Non-pigmented ciliary epithelial cell (primary cell): ENCODE measurements at regions not wholly inside any gene's neighbourhood (a gene's known extent, or its start where the extent isn't known, plus 50 kb on each side); places are given as distances from the start of the nearest gene placed in this dataset.
"Not testable (repeated sequence)": the region's sequence is repeated elsewhere in the genome, so short reads cannot be mapped to it uniquely, and the experiment has no call there.

Experiments used
- DNase-seq: peaks from one replicate; pipeline ENCODE4 v3.0.0-alpha.2; 2010; ENCODE audit warnings: low read depth

DNA sequence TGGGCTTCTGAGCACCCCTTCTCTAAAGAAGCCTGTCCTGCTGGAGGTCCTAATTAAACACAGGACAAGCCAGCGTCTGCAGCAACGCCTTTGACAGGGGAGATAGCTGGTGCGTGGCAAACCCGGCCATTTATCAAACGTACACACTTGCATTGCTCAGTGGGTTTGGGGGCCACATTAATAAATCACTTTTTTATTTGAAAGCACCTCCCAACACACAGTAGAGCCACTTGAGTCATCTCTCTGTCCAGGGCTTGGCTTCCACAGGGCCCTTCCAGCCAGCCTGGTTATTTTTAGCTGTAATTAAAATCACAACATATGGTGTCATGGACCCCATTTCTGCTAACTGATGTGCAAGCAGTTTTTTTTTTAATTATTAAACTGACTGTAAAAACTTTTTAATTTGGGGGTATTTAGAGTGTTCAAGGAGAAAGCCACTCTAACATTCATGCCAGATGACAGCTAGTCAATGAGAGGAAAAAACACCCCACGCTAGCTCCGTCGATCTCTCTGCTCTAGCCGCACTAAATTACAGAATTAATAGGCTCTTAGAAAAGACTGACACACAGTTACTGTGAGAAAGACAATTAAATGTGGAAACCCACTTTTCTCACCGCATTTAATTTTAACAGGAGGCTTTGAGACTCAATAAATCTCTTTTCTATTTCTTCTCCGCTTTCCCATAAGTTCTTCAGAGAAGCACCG lies 201.0 kb upstream of the WSCD1 start:
- DNase-seq: no peak

DNA sequence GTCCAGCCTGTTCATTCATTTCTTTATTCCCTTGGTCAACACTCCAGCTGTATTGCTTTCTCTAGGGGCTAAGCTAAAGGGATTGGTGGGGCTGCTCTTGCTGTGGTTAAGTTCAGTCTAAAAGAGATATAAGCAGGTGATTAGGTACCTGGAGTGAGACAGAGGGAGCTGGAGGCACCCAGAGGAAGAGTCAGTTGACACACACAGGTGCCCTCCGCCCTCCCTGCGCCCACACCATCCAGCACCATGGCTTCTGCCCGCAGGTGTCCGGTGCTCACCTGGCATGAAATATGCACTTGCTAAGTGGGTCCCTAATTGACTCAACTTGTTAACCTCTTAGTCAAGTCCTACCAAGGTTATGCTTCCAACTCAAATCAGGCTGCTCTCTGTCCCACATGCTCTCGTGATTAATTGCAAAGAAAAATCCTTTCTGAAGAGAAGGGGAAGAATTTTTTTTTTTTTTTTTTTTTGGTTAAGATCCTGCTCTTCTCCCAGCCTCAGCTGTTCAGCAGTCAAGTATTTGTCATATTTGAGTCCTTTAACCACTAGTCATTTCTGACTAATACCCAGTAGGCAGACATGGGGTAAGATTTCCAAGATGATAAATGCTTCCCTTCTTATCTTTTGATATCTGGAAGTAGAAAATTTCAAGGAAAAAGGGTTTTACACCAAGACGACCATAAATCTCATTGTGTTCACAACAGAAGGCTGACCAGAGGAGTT lies 199.8 kb upstream of the WSCD1 start:
- DNase-seq: no peak

DNA sequence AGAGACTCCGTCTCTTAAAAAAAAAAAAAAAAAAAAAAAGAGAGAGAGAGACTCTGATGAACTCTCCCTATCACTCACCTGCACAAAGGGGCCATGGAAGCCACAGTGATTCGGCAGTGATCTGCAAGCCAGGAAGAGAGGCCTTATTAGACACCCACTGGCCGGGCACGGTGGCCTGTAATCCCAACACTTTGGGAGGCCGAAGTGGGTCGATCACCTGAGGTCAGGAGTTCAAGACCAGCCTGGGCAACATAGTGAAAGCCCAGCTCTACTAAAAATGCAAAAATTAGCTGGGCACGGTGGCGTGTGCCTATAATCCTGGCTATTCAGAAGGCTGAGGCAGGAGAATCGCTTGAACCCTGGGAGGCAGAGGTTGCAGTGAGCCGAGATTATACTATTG lies 198.5 kb upstream of the WSCD1 start:
- DNase-seq: no peak

- no peak for DNase-seq
These were observed 197.3 kb upstream of the WSCD1 start for GRCh38 chr17:5872831-5873230.

DNA sequence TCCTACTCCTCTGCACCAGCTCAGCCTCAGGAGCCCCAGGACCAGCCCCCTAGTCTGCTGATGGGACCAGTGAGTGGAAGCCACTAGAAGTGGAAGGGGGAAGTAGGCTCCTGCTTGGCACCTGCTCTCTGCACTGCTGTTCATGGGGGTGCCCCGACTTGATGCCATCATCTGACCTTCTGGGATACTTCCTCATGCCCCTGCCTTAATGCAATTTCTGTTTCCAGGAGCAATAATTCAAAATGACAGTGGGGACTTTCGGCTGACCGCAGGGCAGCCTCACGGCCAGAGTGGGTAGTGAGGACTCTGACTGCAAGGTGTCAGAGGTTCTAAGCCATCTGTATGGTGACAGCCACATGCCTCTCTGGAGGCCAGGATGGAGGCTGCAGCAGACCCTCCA lies 196.4 kb upstream of the WSCD1 start:
- no peak for DNase-seq

GRCh38 chr17:5874486-5874885 lies 195.7 kb upstream of the WSCD1 start:
- no peak for DNase-seq

DNA sequence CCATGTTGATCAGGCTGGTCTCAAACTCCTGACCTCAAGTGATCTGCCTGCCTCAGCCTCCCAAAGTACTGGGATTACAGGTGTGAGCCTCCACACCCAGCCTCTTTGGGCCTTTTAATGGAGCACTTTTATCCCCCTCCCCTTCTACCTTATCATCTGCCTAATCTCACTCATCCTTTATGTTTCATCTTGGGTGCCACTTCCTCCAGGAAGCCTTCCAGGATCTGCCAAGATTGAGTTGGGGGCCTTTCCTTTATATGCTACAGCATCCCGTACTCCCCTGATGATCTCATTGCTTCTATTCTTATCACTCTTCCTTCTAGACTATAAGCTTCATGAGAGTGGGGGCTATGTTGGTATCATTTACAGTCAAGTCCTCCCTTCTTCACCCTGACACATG lies 192.8 kb upstream of the WSCD1 start:
- DNase-seq: no peak

- no peak for DNase-seq
These were observed 192.2 kb upstream of the WSCD1 start for GRCh38 chr17:5877948-5878347.

GRCh38 chr17:5881849-5882248 lies 188.3 kb upstream of the WSCD1 start:
- DNase-seq: no peak

DNA sequence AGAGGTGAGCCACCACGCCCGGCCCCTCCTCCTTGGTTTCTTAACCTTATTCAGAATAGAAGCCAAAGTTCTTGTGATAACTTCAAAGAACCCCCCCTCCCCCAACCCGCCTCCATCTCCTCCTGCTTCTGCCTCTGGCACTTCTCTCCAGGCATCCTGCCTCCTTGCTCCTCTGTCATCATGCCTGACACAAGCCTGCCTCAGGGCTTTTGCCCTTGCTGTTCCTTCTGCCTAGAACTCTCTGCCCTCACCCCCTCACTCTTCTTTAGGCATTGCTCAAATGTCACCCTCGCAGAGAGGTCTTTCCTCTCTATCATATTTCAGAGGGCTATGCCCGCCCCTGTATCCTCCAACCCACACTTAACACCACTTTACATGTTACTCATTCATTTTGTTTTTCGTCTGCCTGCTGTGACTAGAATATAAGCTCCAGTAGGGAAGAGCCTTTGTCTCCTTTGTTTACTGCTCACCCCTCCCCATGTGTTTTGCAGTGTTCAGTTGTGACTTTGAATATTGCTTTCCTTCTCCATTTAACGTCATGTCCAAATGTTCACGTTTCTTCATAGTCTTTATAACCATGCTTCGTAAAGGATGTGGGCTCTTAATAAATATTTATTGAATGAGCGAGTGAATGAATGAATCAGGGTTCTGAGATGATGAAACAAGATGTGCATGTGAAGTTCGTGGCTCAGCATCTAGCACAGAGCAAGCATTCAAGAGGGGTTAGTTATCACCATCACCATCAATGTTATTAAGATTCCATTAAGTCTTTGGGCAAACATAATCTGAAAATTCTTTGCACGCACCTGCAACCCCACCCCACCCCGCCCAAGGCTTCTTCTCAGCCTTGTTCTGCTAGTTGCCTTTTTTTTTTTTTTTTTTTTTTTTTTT lies 186.2 kb upstream of the WSCD1 start:
- DNase-seq: no peak

DNA sequence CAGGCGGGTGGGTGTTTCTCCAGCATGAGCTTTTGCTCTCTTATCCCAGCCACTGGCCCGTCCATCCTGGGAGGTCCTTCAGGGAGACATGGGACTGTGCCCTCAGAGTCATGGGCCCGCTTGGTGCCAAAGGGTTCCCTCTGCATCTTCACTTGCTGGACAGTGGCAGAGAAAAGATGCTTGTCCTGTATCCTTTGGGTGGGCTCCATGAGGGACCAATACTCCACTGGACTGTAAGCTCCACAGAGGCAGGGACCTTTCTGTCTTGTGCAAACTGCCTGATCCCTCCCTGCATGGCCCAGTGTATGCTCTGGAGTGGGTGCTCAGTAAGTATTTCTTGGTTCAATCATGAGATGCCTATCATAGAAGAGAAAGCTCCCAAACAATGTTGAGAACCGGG lies 184.8 kb upstream of the WSCD1 start:
- no peak for DNase-seq

DNA sequence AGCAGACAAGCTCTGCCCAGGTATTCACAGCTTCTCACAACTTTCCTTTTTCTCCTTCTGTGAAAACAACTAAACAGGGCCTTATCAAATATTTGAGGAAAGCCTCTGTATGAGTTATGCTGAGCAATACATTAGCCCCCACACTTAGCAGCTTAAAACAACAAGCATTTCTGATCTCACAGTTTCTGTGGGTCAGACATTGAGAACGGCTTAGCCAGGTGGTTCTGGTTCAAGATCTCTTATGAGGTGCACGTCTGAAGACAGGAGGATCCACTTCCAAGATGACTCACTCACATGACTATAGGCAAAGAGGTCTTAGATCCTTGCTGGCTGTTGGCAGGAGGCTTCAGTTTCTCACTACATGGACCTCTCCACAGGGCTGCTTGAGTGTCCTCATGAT lies 181.4 kb upstream of the WSCD1 start:
- DNase-seq: peak; percentile 4

DNA sequence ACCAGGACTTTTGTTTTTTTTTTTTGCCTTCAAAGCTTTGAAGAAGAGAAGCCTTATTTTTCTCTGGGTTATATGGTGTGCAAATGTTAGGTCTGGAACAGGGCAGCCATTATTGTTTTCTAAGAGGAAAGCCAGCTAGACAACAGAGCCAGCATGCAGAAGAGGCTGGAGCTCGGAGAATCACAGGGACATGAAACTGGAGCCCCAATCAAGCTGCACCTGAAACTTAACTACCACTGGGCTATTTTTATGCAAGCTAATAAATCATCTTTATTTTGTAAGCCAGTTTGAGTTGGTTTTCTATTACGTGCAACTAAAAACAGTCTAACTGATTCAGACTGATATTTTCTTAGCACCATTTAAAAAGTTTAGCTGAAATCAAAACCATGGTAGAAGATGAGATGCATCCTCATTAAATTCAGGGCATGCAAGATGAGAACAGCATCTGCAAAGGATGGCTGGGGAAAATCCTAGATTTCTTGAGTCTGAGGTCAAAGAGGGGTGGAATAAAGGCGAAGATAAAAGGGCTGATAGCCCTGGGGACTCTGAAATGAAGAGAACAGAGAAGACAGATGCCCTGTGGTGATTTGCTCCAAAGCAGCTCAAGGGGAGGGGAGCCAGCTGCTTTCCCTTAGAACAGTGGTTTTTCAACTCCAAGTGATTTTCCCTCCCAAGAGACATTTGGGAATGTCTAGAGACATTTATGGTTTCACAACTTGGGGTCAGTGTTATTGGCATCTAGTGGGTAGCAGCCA lies 177.1 kb upstream of the WSCD1 start:
- no peak for DNase-seq

GRCh38 chr17:5893741-5894140 lies 176.4 kb upstream of the WSCD1 start:
- DNase-seq: no peak

GRCh38 chr17:5895276-5895675 lies 174.9 kb upstream of the WSCD1 start:
- no peak for DNase-seq

DNA sequence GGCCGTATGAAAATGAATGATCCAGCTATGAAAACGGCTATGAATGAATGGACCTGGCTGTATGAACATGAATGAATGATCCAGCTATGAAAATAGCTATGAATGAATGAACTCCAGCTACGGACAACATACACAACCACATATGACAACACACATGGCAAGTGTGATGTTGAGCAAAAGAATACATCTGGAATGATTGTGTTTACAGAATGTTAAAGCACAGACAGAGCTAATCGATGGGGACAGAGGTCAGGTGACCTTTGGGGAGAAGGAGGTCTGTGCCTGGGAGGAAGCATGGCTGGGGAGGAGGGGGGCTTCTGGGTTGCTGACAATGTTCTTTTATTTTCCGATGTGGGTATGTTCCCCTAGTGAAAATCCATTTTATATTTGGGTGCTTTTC lies 174.0 kb upstream of the WSCD1 start:
- DNase-seq: no peak

GRCh38 chr17:5897275-5897911 lies 172.8 kb upstream of the WSCD1 start:
- DNase-seq: no peak

DNA sequence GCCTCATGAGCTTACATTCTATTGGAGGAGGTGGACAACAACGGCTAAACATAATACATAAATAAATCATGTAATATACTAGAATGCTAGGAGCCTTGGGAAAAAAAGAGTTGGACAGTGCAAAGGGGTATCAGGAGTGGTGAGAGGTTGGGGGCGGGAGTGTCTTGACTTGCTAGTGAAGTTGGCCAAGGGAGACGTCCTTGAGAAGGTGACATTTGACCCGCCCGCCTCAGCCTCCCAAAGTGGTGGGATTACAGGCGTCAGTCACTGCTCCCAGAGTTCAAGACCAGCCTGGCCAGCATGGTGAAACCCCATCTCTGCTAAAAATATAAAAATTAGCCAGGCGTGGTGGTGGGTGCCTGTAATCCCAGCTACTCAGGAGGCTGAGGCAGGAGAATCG lies 172.2 kb upstream of the WSCD1 start:
- not testable (repeated sequence) for DNase-seq

- DNase-seq: no peak
These were observed 171.8 kb upstream of the WSCD1 start for GRCh38 chr17:5898406-5898805.

DNA sequence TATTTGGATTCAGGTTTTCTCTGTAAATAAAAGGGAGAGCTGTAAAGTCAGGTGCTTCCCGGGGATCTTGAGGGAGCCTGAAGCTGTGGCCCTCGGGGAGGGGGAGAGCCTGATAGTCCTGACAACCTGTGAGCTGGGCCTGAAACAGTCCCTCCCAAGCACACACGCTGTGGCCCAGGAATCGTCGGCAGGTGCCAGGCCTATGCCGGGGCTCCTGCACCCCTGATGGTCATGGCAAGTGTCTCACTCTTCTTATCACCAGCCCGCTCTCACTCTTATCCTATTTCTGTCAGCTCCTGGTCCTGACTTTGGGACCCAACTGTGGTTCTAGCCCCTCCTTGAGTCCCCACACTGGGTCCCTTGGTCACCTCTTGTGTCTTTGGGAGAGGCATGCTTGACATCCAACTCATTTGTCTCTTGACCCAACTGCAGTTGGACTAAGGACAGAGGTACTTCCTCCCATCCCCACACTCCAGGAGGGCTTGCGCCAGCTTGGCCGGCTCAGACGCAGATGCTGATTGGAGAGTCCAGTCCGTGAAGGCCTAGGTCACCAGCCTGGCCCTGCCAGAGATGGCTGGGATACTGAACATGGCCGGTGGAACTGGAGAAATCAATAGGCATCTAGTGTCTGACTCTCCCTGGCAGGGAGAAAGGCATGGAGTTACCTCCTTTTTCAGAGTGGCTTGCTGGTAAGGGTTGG lies 170.5 kb upstream of the WSCD1 start:
- DNase-seq: no peak

DNA sequence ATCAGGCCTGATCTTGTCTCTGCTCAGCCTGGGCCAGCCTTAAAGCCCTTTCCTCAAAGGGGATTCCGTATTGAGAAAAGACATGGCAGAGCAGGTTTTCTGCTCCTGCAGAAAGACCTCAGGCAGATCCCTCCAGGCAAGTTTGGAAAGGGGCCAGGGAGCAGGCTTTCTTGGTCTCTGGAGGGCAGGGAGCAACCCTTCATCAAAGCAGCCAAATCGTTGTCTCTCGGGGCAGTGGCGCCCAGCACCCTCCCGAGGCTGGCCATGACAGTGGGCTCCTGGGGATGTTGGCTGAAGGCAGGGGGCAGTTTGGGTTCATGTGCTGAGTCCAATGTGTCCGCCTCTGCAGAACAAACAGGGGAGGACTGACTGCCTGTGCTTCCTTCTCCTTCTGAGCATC lies 168.4 kb upstream of the WSCD1 start:
- DNase-seq: no peak
